NCI-H1417 (cell line): ENCODE measurements at regions not wholly inside any gene's neighbourhood (a gene's known extent, or its start where the extent isn't known, plus 50 kb on each side); places are given as distances from the start of the nearest gene placed in this dataset.
"Not testable (repeated sequence)": the region's sequence is repeated elsewhere in the genome, so short reads cannot be mapped to it uniquely, and the experiment has no call there.

Experiments used
- DNase-seq, 3 experiments: peaks; one replicate each; lab custom pipeline; 2025; lab: John Stamatoyannopoulos, UW

- peak in 2 of 3 experiments; percentile 33 to 73 for DNase-seq
These were observed 160.4 kb upstream of the KCNH8 start for GRCh38 chr3:18987862-18988447.

GRCh38 chr3:18987070-18987469 lies 161.2 kb upstream of the KCNH8 start:
- no peak for DNase-seq

GRCh38 chr3:18982920-18983319 lies 165.4 kb upstream of the KCNH8 start:
- DNase-seq, result no peak

- DNase-seq, result not testable (repeated sequence)
These were observed 172.2 kb upstream of the KCNH8 start for GRCh38 chr3:18976102-18976501.

GRCh38 chr3:18968120-18968519 lies 180.2 kb upstream of the KCNH8 start:
- DNase-seq, result no peak

GRCh38 chr3:18965781-18966180 lies 182.5 kb upstream of the KCNH8 start:
- DNase-seq, result no peak

GRCh38 chr3:18964640-18965039 lies 183.7 kb upstream of the KCNH8 start:
- no peak for DNase-seq

GRCh38 chr3:18951333-18951732 lies 197.0 kb upstream of the KCNH8 start:
- no peak for DNase-seq

GRCh38 chr3:18946524-18946923 lies 201.8 kb upstream of the KCNH8 start:
- peak in 1 of 3 experiments; percentile 2 for DNase-seq

- DNase-seq, result no peak
These were observed 210.7 kb upstream of the KCNH8 start for GRCh38 chr3:18937574-18937973.

GRCh38 chr3:18919158-18919557 lies 229.2 kb upstream of the KCNH8 start:
- DNase-seq, result no peak

GRCh38 chr3:18917923-18918322 lies 230.4 kb upstream of the KCNH8 start:
- DNase-seq, result peak in 1 of 3 experiments; percentile 2

- DNase-seq, result no peak
These were observed 246.1 kb upstream of the KCNH8 start for GRCh38 chr3:18902081-18902793.

- no peak for DNase-seq
These were observed 246.7 kb upstream of the KCNH8 start for GRCh38 chr3:18901571-18901970.

GRCh38 chr3:18900994-18901393 lies 247.3 kb upstream of the KCNH8 start:
- no peak for DNase-seq

GRCh38 chr3:18898911-18899310 lies 249.4 kb upstream of the KCNH8 start:
- no peak for DNase-seq

GRCh38 chr3:18892756-18893155 lies 255.6 kb upstream of the KCNH8 start:
- peak in 1 of 3 experiments; percentile 2 for DNase-seq

GRCh38 chr3:18892047-18892446 lies 256.3 kb upstream of the KCNH8 start:
- peak in 1 of 3 experiments; percentile 23 for DNase-seq

GRCh38 chr3:18891641-18892040 lies 256.7 kb upstream of the KCNH8 start:
- no peak for DNase-seq

GRCh38 chr3:18890449-18890848 lies 257.9 kb upstream of the KCNH8 start:
- DNase-seq, result no peak

GRCh38 chr3:18888819-18889218 lies 259.5 kb upstream of the KCNH8 start:
- no peak for DNase-seq

GRCh38 chr3:18888370-18888769 lies 259.9 kb upstream of the KCNH8 start:
- no peak for DNase-seq

- no peak for DNase-seq
These were observed 262.0 kb upstream of the KCNH8 start for GRCh38 chr3:18886331-18886730.

- no peak for DNase-seq
These were observed 262.7 kb upstream of the KCNH8 start for GRCh38 chr3:18885612-18886011.
